Endothelial cell of umbilical vein (primary cell): ENCODE measurements at regions not wholly inside any gene's neighbourhood (a gene's known extent, or its start where the extent isn't known, plus 50 kb on each side); places are given as distances from the start of the nearest gene placed in this dataset.

Source experiments
- BruUV-seq: library from RNA; stranded (reverse); fragments of 400-500 nt; replicated peaks from 2 replicates; lab custom pipeline; 2021; lab: Mats Ljungman, UMichigan
- CTCF ChIA-PET: fragments of 300-600, 350-600 bp; sonication (Branson Sonifier 250); formaldehyde crosslinking; loops from one replicate; lab custom pipeline; 2021; ENCODE audit warnings: antibody characterized with exemption, inconsistent platforms; lab: Charles Lee
- POLR2A ChIA-PET: fragments of 300-600, 350-600 bp; sonication (Branson Sonifier 250); formaldehyde crosslinking; loops from one replicate; lab custom pipeline; 2021; ENCODE audit warnings: antibody characterized with exemption, inconsistent platforms; lab: Charles Lee
- DNase-seq: peaks from one replicate; pipeline ENCODE4 v3.0.0-alpha.2; 2011; ENCODE audit warnings: low read depth, low spot score
- FAIRE-seq: peaks from 2 replicates; lab custom pipeline; 2011; peaks lifted over from hg19 to GRCh38; lab: Jason Lieb, UNC
- H2AFZ ChIP-seq: 2 replicates; pipeline ENCODE4 v1.6.0; 2012; ENCODE audit warnings: low read depth, low read length, control low read depth, inconsistent platforms
- H3K27ac ChIP-seq: 2 replicates; pipeline ENCODE4 v1.5.1; 2011; ENCODE audit warnings: low read depth, mild to moderate bottlenecking, control low read depth, low read length, moderate library complexity; ENCODE audit not compliant: insufficient read depth
- H3K27me3 ChIP-seq, 2 experiments: 2 replicates each; pipeline versions ENCODE4 v1.6.0 to v1.6.1; 2011; ENCODE audit warnings: low read length in 2 of 2, mixed read lengths in 1 of 2; ENCODE audit not compliant: control insufficient read depth in 2 of 2, insufficient read depth in 2 of 2
- H3K36me3 ChIP-seq, 2 experiments: 2 replicates in 1 of 2; 3 replicates in 1 of 2; pipeline ENCODE4 v1.5.1; 2011; ENCODE audit warnings: low read length in 2 of 2, mild to moderate bottlenecking in 1 of 2, moderate library complexity in 1 of 2; ENCODE audit not compliant: control insufficient read depth in 2 of 2, insufficient read depth in 2 of 2; ENCODE audit errors: extremely low read depth in 1 of 2
- H3K4me1 ChIP-seq: 3 replicates; pipeline ENCODE4 v1.5.1; 2011; ENCODE audit warnings: mild to moderate bottlenecking, low read length; ENCODE audit not compliant: control insufficient read depth, insufficient read depth; ENCODE audit errors: extremely low read depth
- H3K4me2 ChIP-seq: 2 replicates; pipeline ENCODE4 v1.6.1; 2011; ENCODE audit warnings: low read length, control low read depth, mixed read lengths; ENCODE audit not compliant: insufficient read depth
- H3K4me3 ChIP-seq, 3 experiments: fragments of 200-600 bp in 1 of 3; sonication (generic), shearing (Covaris generic) in 1 of 3; replicated peaks in 1 of 3; 2 replicates each; pipeline ENCODE4 v1.5.1; 2011 to 2016; ENCODE audit warnings: control low read depth in 3 of 3, low read length in 3 of 3, mild to moderate bottlenecking in 2 of 3, inconsistent platforms in 1 of 3, low read depth in 1 of 3, moderate library complexity in 1 of 3; ENCODE audit not compliant: insufficient read depth in 1 of 3
- H3K79me2 ChIP-seq: 2 replicates; pipeline ENCODE4 v1.6.0; 2012; ENCODE audit warnings: low read length, inconsistent platforms; ENCODE audit not compliant: control insufficient read depth, insufficient read depth
- H3K9ac ChIP-seq: replicated peaks from 2 replicates; pipeline ENCODE3; 2011; ENCODE audit warnings: low read length, control low read depth; ENCODE audit not compliant: insufficient read depth; ENCODE audit errors: extremely low read depth
- H3K9me1 ChIP-seq: replicated peaks from 3 replicates; pipeline ENCODE4 v1.6.0; 2011; ENCODE audit warnings: mild to moderate bottlenecking, low read length; ENCODE audit not compliant: control insufficient read depth, insufficient read depth; ENCODE audit errors: extremely low read depth
- H3K9me3 ChIP-seq: replicated peaks from 2 replicates; pipeline ENCODE4 v1.5.1; 2012; ENCODE audit warnings: low read length, inconsistent platforms; ENCODE audit not compliant: control insufficient read depth, insufficient read depth
- H4K20me1 ChIP-seq: replicated peaks from 2 replicates; pipeline ENCODE3; 2011; ENCODE audit warnings: mild to moderate bottlenecking, low read length; ENCODE audit not compliant: control insufficient read depth, insufficient read depth; ENCODE audit errors: extremely low read depth
- EZH2 ChIP-seq: IDR thresholded peaks from 2 replicates; pipeline ENCODE4 v1.6.1; 2012; ENCODE audit warnings: borderline replicate concordance, low read depth, mild to moderate bottlenecking, moderate library complexity, low read length, inconsistent platforms; ENCODE audit not compliant: severe bottlenecking
- FOS ChIP-seq: IDR thresholded peaks from 2 replicates; pipeline ENCODE4 v1.6.1; 2011; ENCODE audit warnings: mild to moderate bottlenecking, low read length, moderate library complexity, borderline replicate concordance; ENCODE audit not compliant: insufficient read depth
- JUN ChIP-seq: IDR thresholded peaks from 2 replicates; pipeline ENCODE4 v1.6.1; 2011; ENCODE audit warnings: borderline replicate concordance, low read depth; ENCODE audit not compliant: insufficient read length, insufficient read depth
- MAX ChIP-seq: IDR thresholded peaks from 2 replicates; pipeline ENCODE4 v1.6.1; 2011; ENCODE audit not compliant: insufficient read depth, insufficient read length
- POLR2A ChIP-seq: IDR thresholded peaks from 2 replicates; pipeline ENCODE4 v1.6.1; 2012; ENCODE audit warnings: low read depth, mild to moderate bottlenecking, control low read depth, low read length
- POLR2AphosphoS5 ChIP-seq: IDR thresholded peaks from 2 replicates; pipeline ENCODE4 v1.6.1; 2012; ENCODE audit warnings: low read depth, mild to moderate bottlenecking, control low read depth, low read length, moderate library complexity; ENCODE audit not compliant: insufficient read depth
- dilution Hi-C: fragments of 300-500 bp; cut with MboI; formaldehyde crosslinking; loops from one replicate; pipeline ENCODE4 v1.15.0; 2019; ENCODE audit warnings: low sequenced_read_pairs; ENCODE audit not compliant: extremely low pct_ligation_motif_present
- intact Hi-C: fragments of 100-400 bp; cut with micrococcal nuclease; formaldehyde crosslinking; loops from one replicate; pipeline ENCODE4 v1.10.0; 2022

- BruUV-seq: no TSS peak
- no peaks in the 10 kb centered on the region for H3K9me1 ChIP-seq
- ChIA-PET POLR2A (no interaction called here), CTCF (no interaction called here)
- TF ChIP-seq POLR2AphosphoS5 (no peak), FOS (no peak), POLR2A (no peak), MAX (no peak), EZH2 (no peak), JUN (no peak)
- no peak overlapping the region for H3K4me2 ChIP-seq
- intact Hi-C loops: no loop called here
- H3K9ac ChIP-seq: no peak overlapping the region
- dilution Hi-C loops: no loop called here
- no peak for FAIRE-seq
- H3K9me3 ChIP-seq: peaks cover 3% of the 10 kb centered on the region
- H3K27me3 ChIP-seq: no peaks in the 10 kb centered on the region
- H4K20me1 ChIP-seq: no peaks in the 10 kb centered on the region
- H3K4me1 ChIP-seq: no peaks in the 10 kb centered on the region
- DNase-seq: no peak
- H3K36me3 ChIP-seq: no peaks in the 10 kb centered on the region
- no peak overlapping the region for H2AFZ ChIP-seq
- H3K27ac ChIP-seq: no peak overlapping the region
- no peak overlapping the region for H3K4me3 ChIP-seq
- no peaks in the 10 kb centered on the region for H3K79me2 ChIP-seq
Observed at GRCh38 chr10:55966101-55966500, 395.0 kb downstream of the ZWINT start.

DNA sequence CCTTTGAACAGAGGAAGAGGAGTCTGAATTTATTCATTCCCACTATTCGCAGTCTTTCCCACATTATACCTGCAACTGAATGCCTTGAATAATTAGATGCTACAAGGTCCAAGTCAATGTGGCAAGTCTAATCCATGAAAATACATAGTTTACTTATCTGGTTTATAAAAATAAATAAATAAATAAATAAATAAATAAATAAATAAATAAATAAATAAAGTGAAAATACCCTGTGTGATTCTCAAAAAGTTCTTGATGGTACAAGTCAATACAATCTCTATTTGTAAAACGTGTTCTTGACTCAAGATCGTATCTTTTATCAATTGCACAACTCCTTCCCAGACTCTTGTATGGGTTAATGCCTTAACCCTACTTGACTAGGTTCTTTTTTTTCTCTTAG lies 417.7 kb downstream of the ZWINT start:
- H4K20me1 ChIP-seq: no peaks in the 10 kb centered on the region
- no TSS peak for BruUV-seq
- H3K9ac ChIP-seq: no peak overlapping the region
- H3K9me3 ChIP-seq: peaks cover 2% of the 10 kb centered on the region
- CTCF ChIA-PET: no interaction called here
- no peaks in the 10 kb centered on the region for H3K27me3 ChIP-seq
- no peak overlapping the region for H2AFZ ChIP-seq
- FAIRE-seq (no peak), DNase-seq (no peak)
- dilution Hi-C loops (no loop called here), intact Hi-C loops (no loop called here)
- no peak overlapping the region for H3K27ac ChIP-seq
- TF ChIP-seq POLR2A: no peak
- no peak for TF ChIP-seq JUN
- no peak for TF ChIP-seq EZH2
- TF ChIP-seq MAX: no peak
- H3K9me1 ChIP-seq: no peaks in the 10 kb centered on the region
- no peaks in the 10 kb centered on the region for H3K79me2 ChIP-seq
- POLR2A ChIA-PET: no interaction called here
- no peaks in the 10 kb centered on the region for H3K4me1 ChIP-seq
- no peak overlapping the region for H3K4me3 ChIP-seq
- no peak overlapping the region for H3K4me2 ChIP-seq
- no peaks in the 10 kb centered on the region for H3K36me3 ChIP-seq
